GM23338 (cell line): ENCODE measurements at regions not wholly inside any gene's neighbourhood (a gene's known extent, or its start where the extent isn't known, plus 50 kb on each side); places are given as distances from the start of the nearest gene placed in this dataset.

Experiments
- ATAC-seq: fragments of 200-7000 bp; cut with Tn5 transposase; 3 replicates; pipeline ENCODE4 v1.9.1; 2020
- DNase-seq: peaks from one replicate; pipeline ENCODE4 v3.0.0-alpha.2; 2015; ENCODE audit warnings: low spot score
- H2AFZ ChIP-seq: fragments of 200-600 bp; sonication (generic); 2 replicates; pipeline ENCODE4 v1.8.0; 2016; ENCODE audit warnings: antibody characterized with exemption, mild to moderate bottlenecking, moderate library complexity
- H3F3A ChIP-seq: fragments of 200-600 bp; sonication (generic); replicated peaks from 2 replicates; pipeline ENCODE4 v1.8.0; 2017; ENCODE audit warnings: antibody characterized with exemption, mixed run types, low read depth
- H3K27ac ChIP-seq: fragments of 200-600 bp; sonication (generic); 2 replicates; pipeline ENCODE4 v1.6.1; 2016; ENCODE audit warnings: low read depth
- H3K27me3 ChIP-seq: fragments of 200-600 bp; sonication (generic); 2 replicates; pipeline ENCODE4 v1.8.0; 2016; ENCODE audit warnings: mild to moderate bottlenecking, mixed run types, moderate library complexity; ENCODE audit not compliant: insufficient read depth
- H3K36me3 ChIP-seq: fragments of 200-600 bp; sonication (generic); 2 replicates; pipeline ENCODE4 v1.8.0; 2016; ENCODE audit warnings: mild to moderate bottlenecking; ENCODE audit not compliant: insufficient read depth
- H3K4me1 ChIP-seq: fragments of 200-600 bp; sonication (generic); 2 replicates; pipeline ENCODE4 v1.8.0; 2016; ENCODE audit warnings: mild to moderate bottlenecking, moderate library complexity; ENCODE audit not compliant: insufficient read depth
- H3K4me2 ChIP-seq: fragments of 200-600 bp; sonication (generic); 2 replicates; pipeline ENCODE4 v1.7.1; 2017; ENCODE audit warnings: mixed run types
- H3K4me3 ChIP-seq: fragments of 200-600 bp; sonication (generic); 2 replicates; pipeline ENCODE4 v1.6.1; 2016; ENCODE audit warnings: mixed run types
- H3K79me2 ChIP-seq: fragments of 200-600 bp; sonication (generic); replicated peaks from 2 replicates; pipeline ENCODE4 v1.8.0; 2017; ENCODE audit warnings: mild to moderate bottlenecking; ENCODE audit not compliant: insufficient read depth
- H3K9me2 ChIP-seq: fragments of 200-600 bp; sonication (generic); 2 replicates; pipeline ENCODE4 v1.8.0; 2017; ENCODE audit not compliant: insufficient read depth
- H4K20me1 ChIP-seq: fragments of 200-600 bp; sonication (generic); replicated peaks from 2 replicates; pipeline ENCODE4 v1.8.0; 2017; ENCODE audit warnings: mild to moderate bottlenecking; ENCODE audit not compliant: insufficient read depth
- H3K27ac Mint-ChIP-seq: 2 replicates; pipeline ENCODE4 v1.8.0; 2020; ENCODE audit warnings: inconsistent platforms, mild to moderate bottlenecking, moderate library complexity, mixed read lengths
- H3K27me3 Mint-ChIP-seq: 3 replicates; pipeline ENCODE4 v1.8.0; 2022; ENCODE audit warnings: low read depth, mild to moderate bottlenecking, moderate library complexity, mixed read lengths, inconsistent platforms; ENCODE audit not compliant: insufficient read depth, poor library complexity
- H3K36me3 Mint-ChIP-seq: 3 replicates; pipeline ENCODE4 v1.8.0; 2021; ENCODE audit warnings: low read depth, mild to moderate bottlenecking, inconsistent platforms, moderate library complexity, mixed read lengths
- H3K4me1 Mint-ChIP-seq: 3 replicates; pipeline ENCODE4 v1.8.0; 2020; ENCODE audit warnings: mild to moderate bottlenecking, inconsistent platforms, mixed read lengths
- H3K4me3 Mint-ChIP-seq: 3 replicates; pipeline ENCODE4 v1.8.0; 2021; ENCODE audit warnings: moderate library complexity, mild to moderate bottlenecking, inconsistent platforms, mixed read lengths
- H3K9me3 Mint-ChIP-seq: 3 replicates; pipeline ENCODE4 v1.8.0; 2020; ENCODE audit warnings: moderate library complexity, mild to moderate bottlenecking, inconsistent platforms, mixed read lengths
- CREB1 ChIP-seq: fragments of 250-450 bp; sonication (Bioruptor Pico); IDR thresholded peaks from 2 replicates; pipeline ENCODE4 v1.5.0; 2020; ENCODE audit warnings: low read depth, mild to moderate bottlenecking, moderate library complexity
- CTCF ChIP-seq, 2 experiments: fragments of 200-600 bp in 1 of 2; sonication (generic) in 1 of 2; conservative IDR thresholded peaks; 2 replicates each; pipeline versions ENCODE4 v1.5.1 to v1.6.1; 2016 to 2017; ENCODE audit warnings: antibody characterized with exemption in 2 of 2, low read depth in 2 of 2, mild to moderate bottlenecking in 2 of 2, moderate library complexity in 1 of 2
- EZH2 ChIP-seq: fragments of 200-600 bp; sonication (generic); IDR thresholded peaks from one replicate; pipeline ENCODE4 v1.8.0; 2017; ENCODE audit warnings: antibody characterized with exemption, mild to moderate bottlenecking, low read depth; ENCODE audit not compliant: unreplicated experiment
- EZH2phosphoT487 ChIP-seq: fragments of 200-600 bp; sonication (generic); IDR thresholded peaks from one replicate; pipeline ENCODE4 v1.8.1; 2018; ENCODE audit warnings: antibody characterized with exemption; ENCODE audit not compliant: unreplicated experiment
- JUNB ChIP-seq: IDR thresholded peaks from one replicate; pipeline ENCODE4 v1.6.1; 2016; ENCODE audit warnings: antibody characterized with exemption; ENCODE audit not compliant: unreplicated experiment
- NANOG ChIP-seq: IDR thresholded peaks from 2 replicates; pipeline ENCODE4 v1.6.1; 2016; ENCODE audit warnings: antibody characterized with exemption, borderline replicate concordance
- POLR2AphosphoS5 ChIP-seq: IDR thresholded peaks from 2 replicates; pipeline ENCODE4 v1.6.1; 2016; ENCODE audit warnings: antibody characterized with exemption, low read depth
- REST ChIP-seq: IDR thresholded peaks from one replicate; pipeline ENCODE4 v1.6.1; 2018; ENCODE audit warnings: antibody characterized with exemption; ENCODE audit not compliant: unreplicated experiment
- STAT1 ChIP-seq: IDR thresholded peaks from one replicate; pipeline ENCODE4 v1.6.1; 2016; ENCODE audit warnings: antibody characterized with exemption; ENCODE audit not compliant: unreplicated experiment
- ZNF114 ChIP-seq: fragments of 250-450 bp; sonication (Bioruptor Pico); IDR thresholded peaks from 2 replicates; pipeline ENCODE4 v1.5.0; 2020; ENCODE audit warnings: mild to moderate bottlenecking, moderate library complexity
- ZNF331 ChIP-seq: fragments of 250-450 bp; sonication (Bioruptor Pico); IDR thresholded peaks from 2 replicates; pipeline ENCODE4 v1.5.0; 2020; ENCODE audit warnings: low read depth, mild to moderate bottlenecking, moderate library complexity
- TF ChIP-seq, protein P1 (sequence below): fragments of 250-450 bp; sonication (Bioruptor Pico); IDR thresholded peaks from 2 replicates; pipeline ENCODE4 v1.5.0; 2020; ENCODE audit warnings: mild to moderate bottlenecking, moderate library complexity
- TF ChIP-seq, protein P2 (sequence below): IDR thresholded peaks from 2 replicates; pipeline ENCODE4 v1.6.1; 2016; ENCODE audit warnings: antibody characterized with exemption

DNA sequence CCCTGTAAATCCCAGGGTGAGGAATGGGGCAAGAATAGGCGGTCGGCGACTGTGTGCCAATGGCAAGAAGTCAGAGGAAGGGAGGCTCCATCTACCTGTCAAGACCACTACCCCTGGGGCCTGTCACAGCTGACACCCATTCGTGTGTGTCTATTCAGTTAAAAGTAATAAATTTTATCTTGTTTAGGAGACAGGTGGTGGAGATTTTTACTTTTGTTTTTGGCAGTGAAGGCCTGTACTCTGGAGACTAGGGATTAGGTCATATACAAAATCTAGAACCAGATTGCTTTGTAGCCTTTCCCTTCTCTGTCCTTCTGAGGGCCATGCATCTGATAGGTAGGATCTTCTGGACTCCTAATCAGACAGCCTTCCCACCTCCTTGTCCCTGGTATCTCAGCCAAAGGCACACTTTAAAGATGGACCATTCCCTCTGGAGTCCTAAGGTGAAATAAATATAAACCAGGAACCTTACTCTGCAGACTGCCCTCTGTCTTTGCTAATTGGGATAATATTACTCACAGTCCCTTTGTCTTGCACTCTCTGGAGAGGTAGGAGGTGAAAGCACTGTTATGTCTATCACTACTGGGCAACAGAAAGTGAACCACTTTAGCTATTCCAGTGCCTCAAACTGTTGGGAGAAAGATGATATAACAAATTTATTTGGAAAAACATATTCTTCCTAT lies 213.2 kb upstream of the ACTBL2 start:
- TF ChIP-seq, protein P1, sequence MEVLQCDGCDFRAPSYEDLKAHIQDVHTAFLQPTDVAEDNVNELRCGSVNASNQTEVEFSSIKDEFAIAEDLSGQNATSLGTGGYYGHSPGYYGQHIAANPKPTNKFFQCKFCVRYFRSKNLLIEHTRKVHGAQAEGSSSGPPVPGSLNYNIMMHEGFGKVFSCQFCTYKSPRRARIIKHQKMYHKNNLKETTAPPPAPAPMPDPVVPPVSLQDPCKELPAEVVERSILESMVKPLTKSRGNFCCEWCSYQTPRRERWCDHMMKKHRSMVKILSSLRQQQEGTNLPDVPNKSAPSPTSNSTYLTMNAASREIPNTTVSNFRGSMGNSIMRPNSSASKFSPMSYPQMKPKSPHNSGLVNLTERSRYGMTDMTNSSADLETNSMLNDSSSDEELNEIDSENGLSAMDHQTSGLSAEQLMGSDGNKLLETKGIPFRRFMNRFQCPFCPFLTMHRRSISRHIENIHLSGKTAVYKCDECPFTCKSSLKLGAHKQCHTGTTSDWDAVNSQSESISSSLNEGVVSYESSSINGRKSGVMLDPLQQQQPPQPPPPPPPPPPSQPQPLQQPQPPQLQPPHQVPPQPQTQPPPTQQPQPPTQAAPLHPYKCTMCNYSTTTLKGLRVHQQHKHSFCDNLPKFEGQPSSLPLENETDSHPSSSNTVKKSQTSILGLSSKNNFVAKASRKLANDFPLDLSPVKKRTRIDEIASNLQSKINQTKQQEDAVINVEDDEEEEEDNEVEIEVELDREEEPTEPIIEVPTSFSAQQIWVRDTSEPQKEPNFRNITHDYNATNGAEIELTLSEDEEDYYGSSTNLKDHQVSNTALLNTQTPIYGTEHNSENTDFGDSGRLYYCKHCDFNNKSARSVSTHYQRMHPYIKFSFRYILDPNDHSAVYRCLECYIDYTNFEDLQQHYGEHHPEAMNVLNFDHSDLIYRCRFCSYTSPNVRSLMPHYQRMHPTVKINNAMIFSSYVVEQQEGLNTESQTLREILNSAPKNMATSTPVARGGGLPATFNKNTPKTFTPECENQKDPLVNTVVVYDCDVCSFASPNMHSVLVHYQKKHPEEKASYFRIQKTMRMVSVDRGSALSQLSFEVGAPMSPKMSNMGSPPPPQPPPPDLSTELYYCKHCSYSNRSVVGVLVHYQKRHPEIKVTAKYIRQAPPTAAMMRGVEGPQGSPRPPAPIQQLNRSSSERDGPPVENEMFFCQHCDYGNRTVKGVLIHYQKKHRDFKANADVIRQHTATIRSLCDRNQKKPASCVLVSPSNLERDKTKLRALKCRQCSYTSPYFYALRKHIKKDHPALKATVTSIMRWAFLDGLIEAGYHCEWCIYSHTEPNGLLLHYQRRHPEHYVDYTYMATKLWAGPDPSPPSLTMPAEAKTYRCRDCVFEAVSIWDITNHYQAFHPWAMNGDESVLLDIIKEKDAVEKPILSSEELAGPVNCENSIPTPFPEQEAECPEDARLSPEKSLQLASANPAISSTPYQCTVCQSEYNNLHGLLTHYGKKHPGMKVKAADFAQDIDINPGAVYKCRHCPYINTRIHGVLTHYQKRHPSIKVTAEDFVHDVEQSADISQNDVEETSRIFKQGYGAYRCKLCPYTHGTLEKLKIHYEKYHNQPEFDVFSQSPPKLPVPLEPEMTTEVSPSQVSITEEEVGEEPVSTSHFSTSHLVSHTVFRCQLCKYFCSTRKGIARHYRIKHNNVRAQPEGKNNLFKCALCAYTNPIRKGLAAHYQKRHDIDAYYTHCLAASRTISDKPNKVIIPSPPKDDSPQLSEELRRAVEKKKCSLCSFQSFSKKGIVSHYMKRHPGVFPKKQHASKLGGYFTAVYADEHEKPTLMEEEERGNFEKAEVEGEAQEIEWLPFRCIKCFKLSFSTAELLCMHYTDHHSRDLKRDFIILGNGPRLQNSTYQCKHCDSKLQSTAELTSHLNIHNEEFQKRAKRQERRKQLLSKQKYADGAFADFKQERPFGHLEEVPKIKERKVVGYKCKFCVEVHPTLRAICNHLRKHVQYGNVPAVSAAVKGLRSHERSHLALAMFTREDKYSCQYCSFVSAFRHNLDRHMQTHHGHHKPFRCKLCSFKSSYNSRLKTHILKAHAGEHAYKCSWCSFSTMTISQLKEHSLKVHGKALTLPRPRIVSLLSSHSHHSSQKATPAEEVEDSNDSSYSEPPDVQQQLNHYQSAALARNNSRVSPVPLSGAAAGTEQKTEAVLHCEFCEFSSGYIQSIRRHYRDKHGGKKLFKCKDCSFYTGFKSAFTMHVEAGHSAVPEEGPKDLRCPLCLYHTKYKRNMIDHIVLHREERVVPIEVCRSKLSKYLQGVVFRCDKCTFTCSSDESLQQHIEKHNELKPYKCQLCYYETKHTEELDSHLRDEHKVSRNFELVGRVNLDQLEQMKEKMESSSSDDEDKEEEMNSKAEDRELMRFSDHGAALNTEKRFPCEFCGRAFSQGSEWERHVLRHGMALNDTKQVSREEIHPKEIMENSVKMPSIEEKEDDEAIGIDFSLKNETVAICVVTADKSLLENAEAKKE (CRISPR knock-in tag): no peak
- TF ChIP-seq NANOG: no peak
- TF ChIP-seq, protein P2, sequence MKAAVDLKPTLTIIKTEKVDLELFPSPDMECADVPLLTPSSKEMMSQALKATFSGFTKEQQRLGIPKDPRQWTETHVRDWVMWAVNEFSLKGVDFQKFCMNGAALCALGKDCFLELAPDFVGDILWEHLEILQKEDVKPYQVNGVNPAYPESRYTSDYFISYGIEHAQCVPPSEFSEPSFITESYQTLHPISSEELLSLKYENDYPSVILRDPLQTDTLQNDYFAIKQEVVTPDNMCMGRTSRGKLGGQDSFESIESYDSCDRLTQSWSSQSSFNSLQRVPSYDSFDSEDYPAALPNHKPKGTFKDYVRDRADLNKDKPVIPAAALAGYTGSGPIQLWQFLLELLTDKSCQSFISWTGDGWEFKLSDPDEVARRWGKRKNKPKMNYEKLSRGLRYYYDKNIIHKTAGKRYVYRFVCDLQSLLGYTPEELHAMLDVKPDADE: no peak
- TF ChIP-seq JUNB: no peak
- TF ChIP-seq ZNF331: no peak
- TF ChIP-seq POLR2AphosphoS5: no peak
- no peak for TF ChIP-seq REST
- TF ChIP-seq EZH2: no peak
- TF ChIP-seq ZNF114 (CRISPR knock-in tag): no peak
- TF ChIP-seq CREB1: no peak
- no peak; a peak in 1 of 4 replicates for TF ChIP-seq CTCF (conservative IDR thresholded peaks at IDR 0.05; ENCODE audit: low read depth in 2 of 2)
- TF ChIP-seq STAT1: no peak
- TF ChIP-seq EZH2phosphoT487: no peak
- Mint-ChIP-seq H3K27me3 (no peaks in the 10 kb centered on the region), H3K4me1 (peaks cover 29% of the 10 kb centered on the region), H3K27ac (no peak overlapping the region), H3K4me3 (no peak overlapping the region), H3K9me3 (no peaks in the 10 kb centered on the region; the same call in 2 of the 3 replicates), H3K36me3 (no peaks in the 10 kb centered on the region)
- H3K4me3 ChIP-seq: no peak overlapping the region
- no peaks in the 10 kb centered on the region for H3F3A ChIP-seq
- H4K20me1 ChIP-seq: no peaks in the 10 kb centered on the region
- H3K4me1 ChIP-seq: peaks cover 5% of the 10 kb centered on the region; the same call in 1 of the 2 replicates
- H3K79me2 ChIP-seq: no peaks in the 10 kb centered on the region
- H3K27me3 ChIP-seq: no peaks in the 10 kb centered on the region
- no peak overlapping the region for H3K27ac ChIP-seq
- H2AFZ ChIP-seq: no peak overlapping the region
- DNase-seq (no peak), ATAC-seq (no peak)
- no peaks in the 10 kb centered on the region; the same call in 1 of the 2 replicates for H3K9me2 ChIP-seq
- no peaks in the 10 kb centered on the region for H3K36me3 ChIP-seq
- no peak overlapping the region for H3K4me2 ChIP-seq
